ENCODE measurements at regions not wholly inside any gene's neighbourhood (a gene's known extent, or its start where the extent isn't known, plus 50 kb on each side); places are given as distances from the start of the nearest gene placed in this dataset.
"Not testable (repeated sequence)": the region's sequence is repeated elsewhere in the genome, so short reads cannot be mapped to it uniquely, and the experiment has no call there.

GRCh38 chr11:39786281-39786680, 1673.2 kb downstream of the LRRC4C start:
- Histone ChIP-seq H3K27ac (ENCODE audit: low read depth, low read length) (no peak overlapping the region), H3K36me3 (ENCODE audit: control insufficient read depth, insufficient read depth, low read length) (no peaks in the 10 kb centered on the region), H3K4me3 (ENCODE audit: low read depth, low read length) (no peak overlapping the region), H3K4me1 (ENCODE audit: control insufficient read depth, insufficient read depth, low read length) (no peaks in the 10 kb centered on the region), H3K9me3 (ENCODE audit: control insufficient read depth, insufficient read depth, low read length) (no peaks in the 10 kb centered on the region), H3K27me3 (ENCODE audit: control insufficient read depth, insufficient read depth, low read length) (no peaks in the 10 kb centered on the region)
- WGBS (ENCODE audit: insufficient coverage) = 94% methylated on average over 9 of the region's 9 CpGs
- no peak for DNase-seq (ENCODE audit: low read depth in 4 of 6, low spot score in 6 of 6)

GRCh38 chr11:39784873-39785272, 1674.6 kb downstream of the LRRC4C start:
- Histone ChIP-seq H3K4me1 (ENCODE audit: control insufficient read depth, insufficient read depth, low read length) (no peaks in the 10 kb centered on the region), H3K27ac (ENCODE audit: low read depth, low read length) (no peak overlapping the region), H3K4me3 (ENCODE audit: low read depth, low read length) (no peak overlapping the region), H3K36me3 (ENCODE audit: control insufficient read depth, insufficient read depth, low read length) (no peaks in the 10 kb centered on the region), H3K27me3 (ENCODE audit: control insufficient read depth, insufficient read depth, low read length) (no peaks in the 10 kb centered on the region), H3K9me3 (ENCODE audit: control insufficient read depth, insufficient read depth, low read length) (no peaks in the 10 kb centered on the region)
- DNase-seq (ENCODE audit: low read depth in 4 of 6, low spot score in 6 of 6) = no peak
- WGBS (ENCODE audit: insufficient coverage) = 95% methylated on average over 5 of the region's 5 CpGs

GRCh38 chr11:39780131-39780530, 1679.3 kb downstream of the LRRC4C start:
- Histone ChIP-seq H3K9me3 (ENCODE audit: control insufficient read depth, insufficient read depth, low read length) (no peaks in the 10 kb centered on the region), H3K4me3 (ENCODE audit: low read depth, low read length) (no peak overlapping the region), H3K36me3 (ENCODE audit: control insufficient read depth, insufficient read depth, low read length) (no peaks in the 10 kb centered on the region), H3K4me1 (ENCODE audit: control insufficient read depth, insufficient read depth, low read length) (no peaks in the 10 kb centered on the region), H3K27ac (ENCODE audit: low read depth, low read length) (no peak overlapping the region), H3K27me3 (ENCODE audit: control insufficient read depth, insufficient read depth, low read length) (no peaks in the 10 kb centered on the region)
- DNase-seq (ENCODE audit: low read depth in 4 of 6, low spot score in 6 of 6) = no peak
- WGBS (ENCODE audit: insufficient coverage) = 100% methylated on average over 3 of the region's 3 CpGs

GRCh38 chr11:39777035-39777434, 1682.4 kb downstream of the LRRC4C start:
- H3K27me3 ChIP-seq (ENCODE audit: control insufficient read depth, insufficient read depth, low read length) = no peaks in the 10 kb centered on the region
- no peak for DNase-seq (ENCODE audit: low read depth in 4 of 6, low spot score in 6 of 6)
- no peaks in the 10 kb centered on the region for H3K9me3 ChIP-seq (ENCODE audit: control insufficient read depth, insufficient read depth, low read length)
- WGBS (ENCODE audit: insufficient coverage) = no CpG with 5 or more reads among the region's 3 CpGs
- no peak overlapping the region for H3K27ac ChIP-seq (ENCODE audit: low read depth, low read length)
- H3K36me3 ChIP-seq (ENCODE audit: control insufficient read depth, insufficient read depth, low read length) = no peaks in the 10 kb centered on the region
- H3K4me1 ChIP-seq (ENCODE audit: control insufficient read depth, insufficient read depth, low read length) = no peaks in the 10 kb centered on the region
- H3K4me3 ChIP-seq (ENCODE audit: low read depth, low read length) = no peak overlapping the region

DNA sequence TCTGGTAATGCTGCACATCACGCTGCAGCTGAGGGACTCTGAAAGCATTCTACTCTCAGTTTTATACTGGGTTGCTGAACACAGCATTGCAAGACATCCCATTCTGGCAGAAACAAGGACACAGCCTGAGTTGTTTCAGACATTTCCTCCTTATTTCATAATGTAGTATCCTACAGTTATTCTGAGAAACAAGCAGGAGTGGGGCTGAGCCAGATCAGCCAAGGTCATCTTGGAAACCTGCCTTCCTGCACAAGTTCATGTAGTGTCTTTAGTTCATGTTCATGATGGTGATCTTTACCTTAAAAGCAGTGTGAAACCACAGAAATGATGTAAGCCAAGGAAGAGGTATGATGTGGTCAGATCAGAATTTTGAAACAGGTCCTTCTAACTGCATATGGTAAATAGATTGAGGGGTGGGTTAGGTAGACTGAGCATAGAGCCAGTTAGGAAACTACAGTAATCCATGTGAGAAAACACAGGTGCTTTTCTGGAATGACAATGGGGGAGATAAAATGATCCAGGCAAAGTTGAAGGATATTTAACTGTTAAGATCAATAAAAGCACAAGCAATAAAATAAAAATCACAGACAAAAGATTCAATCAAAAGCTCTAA, 1686.8 kb downstream of the LRRC4C start:
- no peaks in the 10 kb centered on the region for H3K27me3 ChIP-seq (ENCODE audit: control insufficient read depth, insufficient read depth, low read length)
- no peak for DNase-seq (ENCODE audit: low read depth in 4 of 6, low spot score in 6 of 6)
- H3K4me1 ChIP-seq (ENCODE audit: control insufficient read depth, insufficient read depth, low read length) = no peaks in the 10 kb centered on the region
- H3K27ac ChIP-seq (ENCODE audit: low read depth, low read length) = no peak overlapping the region
- H3K4me3 ChIP-seq (ENCODE audit: low read depth, low read length) = no peak overlapping the region
- no peaks in the 10 kb centered on the region for H3K9me3 ChIP-seq (ENCODE audit: control insufficient read depth, insufficient read depth, low read length)
- 90% methylated on average over 1 of the region's 1 CpG for WGBS (ENCODE audit: insufficient coverage)
- H3K36me3 ChIP-seq (ENCODE audit: control insufficient read depth, insufficient read depth, low read length) = no peaks in the 10 kb centered on the region

DNA sequence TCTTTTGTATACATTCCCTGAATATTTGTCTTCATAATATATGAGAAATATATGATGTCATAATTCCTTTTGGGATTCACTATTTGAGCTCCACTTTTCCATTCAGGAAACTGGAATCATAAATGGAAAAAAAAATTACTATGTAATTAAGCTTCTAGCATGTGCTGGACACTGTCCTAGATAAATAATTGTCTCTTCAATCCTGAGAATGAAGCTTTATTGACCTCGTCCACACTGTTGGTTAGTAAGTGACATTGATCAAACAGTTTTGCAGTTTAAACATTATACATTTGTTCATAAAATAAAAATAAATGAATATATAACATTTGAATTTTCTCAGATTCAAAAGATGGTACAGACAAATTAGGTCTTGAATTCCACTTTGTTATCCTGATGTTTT, 1691.2 kb downstream of the LRRC4C start:
- H3K4me1 ChIP-seq (ENCODE audit: control insufficient read depth, insufficient read depth, low read length) = no peaks in the 10 kb centered on the region
- no CpG with 5 or more reads among the region's 1 CpG for whole genome bisulfite sequencing (ENCODE audit: insufficient coverage)
- no peaks in the 10 kb centered on the region for H3K27me3 ChIP-seq (ENCODE audit: control insufficient read depth, insufficient read depth, low read length)
- H3K9me3 ChIP-seq (ENCODE audit: control insufficient read depth, insufficient read depth, low read length) = no peaks in the 10 kb centered on the region
- H3K36me3 ChIP-seq (ENCODE audit: control insufficient read depth, insufficient read depth, low read length) = no peaks in the 10 kb centered on the region
- no peak overlapping the region for H3K4me3 ChIP-seq (ENCODE audit: low read depth, low read length)
- DNase-seq (ENCODE audit: low read depth in 4 of 6, low spot score in 6 of 6) = no peak
- no peak overlapping the region for H3K27ac ChIP-seq (ENCODE audit: low read depth, low read length)

- Histone ChIP-seq H3K4me1 (ENCODE audit: control insufficient read depth, insufficient read depth, low read length) (no peaks in the 10 kb centered on the region), H3K27ac (ENCODE audit: low read depth, low read length) (no peak overlapping the region), H3K36me3 (ENCODE audit: control insufficient read depth, insufficient read depth, low read length) (no peaks in the 10 kb centered on the region), H3K9me3 (ENCODE audit: control insufficient read depth, insufficient read depth, low read length) (no peaks in the 10 kb centered on the region), H3K4me3 (ENCODE audit: low read depth, low read length) (no peak overlapping the region), H3K27me3 (ENCODE audit: control insufficient read depth, insufficient read depth, low read length) (no peaks in the 10 kb centered on the region)
- DNase-seq (ENCODE audit: low read depth in 4 of 6, low spot score in 6 of 6) = no peak
- WGBS (ENCODE audit: insufficient coverage) = 87% methylated on average over 6 of the region's 6 CpGs
Measured at GRCh38 chr11:39745401-39745800, 1714.1 kb downstream of the LRRC4C start.

- H3K9me3 ChIP-seq (ENCODE audit: control insufficient read depth, insufficient read depth, low read length) = no peaks in the 10 kb centered on the region
- 100% methylated on average over 1 of the region's 2 CpGs for WGBS (ENCODE audit: insufficient coverage)
Measured at GRCh38 chr11:39741066-39741465, 1718.4 kb downstream of the LRRC4C start.

DNA sequence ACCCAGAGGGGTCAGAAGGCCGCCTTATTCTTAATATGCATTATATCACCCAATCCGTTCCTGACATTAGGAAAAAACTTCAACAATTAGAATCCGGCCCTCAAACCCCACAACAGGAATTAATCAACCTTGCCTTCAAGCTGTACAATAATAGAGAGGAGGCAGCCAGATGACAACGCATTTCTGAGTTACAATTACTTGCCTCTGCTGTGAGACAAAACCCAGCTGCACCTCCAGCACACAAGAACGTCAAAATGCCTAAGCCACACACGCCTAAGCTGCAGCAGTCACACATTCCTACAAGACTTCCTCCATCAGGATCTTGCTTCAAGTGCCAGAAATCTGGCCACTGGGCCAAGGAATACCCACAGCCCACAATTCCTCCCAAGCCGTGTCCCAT, 1723.1 kb downstream of the LRRC4C start:
- WGBS (ENCODE audit: insufficient coverage) = 79% methylated on average over 5 of the region's 7 CpGs
- not testable (repeated sequence) for H3K27me3 ChIP-seq (ENCODE audit: control insufficient read depth, insufficient read depth, low read length); H3K4me3 ChIP-seq (ENCODE audit: low read depth, low read length); H3K27ac ChIP-seq (ENCODE audit: low read depth, low read length); H3K9me3 ChIP-seq (ENCODE audit: control insufficient read depth, insufficient read depth, low read length); DNase-seq (ENCODE audit: low read depth in 4 of 6, low spot score in 6 of 6); H3K4me1 ChIP-seq (ENCODE audit: control insufficient read depth, insufficient read depth, low read length); H3K36me3 ChIP-seq (ENCODE audit: control insufficient read depth, insufficient read depth, low read length)

More at GRCh38 chr11:39741066-39741465, 1718.4 kb downstream of the LRRC4C start:
- no peak for DNase-seq (ENCODE audit: low read depth in 4 of 6, low spot score in 6 of 6)
- Histone ChIP-seq H3K27me3 (ENCODE audit: control insufficient read depth, insufficient read depth, low read length) (no peaks in the 10 kb centered on the region), H3K36me3 (ENCODE audit: control insufficient read depth, insufficient read depth, low read length) (no peaks in the 10 kb centered on the region), H3K4me1 (ENCODE audit: control insufficient read depth, insufficient read depth, low read length) (no peaks in the 10 kb centered on the region), H3K27ac (ENCODE audit: low read depth, low read length) (no peak overlapping the region), H3K4me3 (ENCODE audit: low read depth, low read length) (no peak overlapping the region)

GRCh38 chr11:39732001-39732400, 1727.5 kb downstream of the LRRC4C start:
- no peak overlapping the region for H3K4me3 ChIP-seq (ENCODE audit: low read depth, low read length)
- H3K4me1 ChIP-seq (ENCODE audit: control insufficient read depth, insufficient read depth, low read length) = no peaks in the 10 kb centered on the region
- no peaks in the 10 kb centered on the region for H3K36me3 ChIP-seq (ENCODE audit: control insufficient read depth, insufficient read depth, low read length)
- H3K27me3 ChIP-seq (ENCODE audit: control insufficient read depth, insufficient read depth, low read length) = no peaks in the 10 kb centered on the region
- no peak for DNase-seq (ENCODE audit: low read depth in 4 of 6, low spot score in 6 of 6)
- no peak overlapping the region for H3K27ac ChIP-seq (ENCODE audit: low read depth, low read length)
- no peaks in the 10 kb centered on the region for H3K9me3 ChIP-seq (ENCODE audit: control insufficient read depth, insufficient read depth, low read length)
